ENCODE measurements at regions not wholly inside any gene's neighbourhood (a gene's known extent, or its start where the extent isn't known, plus 50 kb on each side); places are given as distances from the start of the nearest gene placed in this dataset.

DNA sequence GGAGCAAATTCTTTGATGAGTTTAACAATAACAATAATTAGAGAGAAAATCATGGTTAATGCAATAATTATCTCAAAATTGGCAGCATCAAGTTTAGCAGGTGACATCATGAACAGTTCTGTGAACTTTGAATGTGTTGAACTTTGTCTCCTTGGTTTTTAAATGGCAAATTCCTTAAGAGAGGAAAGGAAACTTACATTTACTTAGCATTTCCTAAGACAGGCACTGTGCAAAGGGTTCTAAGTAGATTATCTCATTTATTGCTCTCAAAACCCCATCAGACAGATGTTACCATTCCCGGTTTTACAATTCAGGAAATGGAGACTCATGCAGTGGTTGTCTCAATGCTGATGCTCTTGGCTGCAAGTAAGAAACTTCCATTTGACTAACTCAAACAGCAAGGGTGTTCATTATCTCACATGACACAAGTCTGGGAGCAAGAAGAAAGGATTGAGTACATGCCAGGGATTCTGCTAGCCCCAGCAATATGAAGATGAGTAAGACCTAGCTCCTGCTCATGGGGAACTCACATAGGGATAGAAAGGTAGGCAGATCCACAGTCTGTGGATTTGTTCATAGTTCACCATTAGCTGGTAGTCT, 81.3 kb upstream of the ITGA6 start:
- TF ChIP-seq EZH2 (IDR thresholded peaks at IDR 0.05; ENCODE audit: borderline replicate concordance), result no peak
- TF ChIP-seq, protein P1, sequence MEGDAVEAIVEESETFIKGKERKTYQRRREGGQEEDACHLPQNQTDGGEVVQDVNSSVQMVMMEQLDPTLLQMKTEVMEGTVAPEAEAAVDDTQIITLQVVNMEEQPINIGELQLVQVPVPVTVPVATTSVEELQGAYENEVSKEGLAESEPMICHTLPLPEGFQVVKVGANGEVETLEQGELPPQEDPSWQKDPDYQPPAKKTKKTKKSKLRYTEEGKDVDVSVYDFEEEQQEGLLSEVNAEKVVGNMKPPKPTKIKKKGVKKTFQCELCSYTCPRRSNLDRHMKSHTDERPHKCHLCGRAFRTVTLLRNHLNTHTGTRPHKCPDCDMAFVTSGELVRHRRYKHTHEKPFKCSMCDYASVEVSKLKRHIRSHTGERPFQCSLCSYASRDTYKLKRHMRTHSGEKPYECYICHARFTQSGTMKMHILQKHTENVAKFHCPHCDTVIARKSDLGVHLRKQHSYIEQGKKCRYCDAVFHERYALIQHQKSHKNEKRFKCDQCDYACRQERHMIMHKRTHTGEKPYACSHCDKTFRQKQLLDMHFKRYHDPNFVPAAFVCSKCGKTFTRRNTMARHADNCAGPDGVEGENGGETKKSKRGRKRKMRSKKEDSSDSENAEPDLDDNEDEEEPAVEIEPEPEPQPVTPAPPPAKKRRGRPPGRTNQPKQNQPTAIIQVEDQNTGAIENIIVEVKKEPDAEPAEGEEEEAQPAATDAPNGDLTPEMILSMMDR (IDR thresholded peaks at IDR 0.05; ENCODE audit: poor library complexity), result no peak
- TF ChIP-seq EZH2phosphoT487 (IDR thresholded peaks at IDR 0.05; ENCODE audit: low read depth, severe bottlenecking, unreplicated experiment), result no peak
